Fibroblast of the aortic adventitia (primary cell): ENCODE measurements at regions not wholly inside any gene's neighbourhood (a gene's known extent, or its start where the extent isn't known, plus 50 kb on each side); places are given as distances from the start of the nearest gene placed in this dataset.
"Not testable (repeated sequence)": the region's sequence is repeated elsewhere in the genome, so short reads cannot be mapped to it uniquely, and the experiment has no call there.

Experiments used
- DNase-seq: peaks from one replicate; pipeline ENCODE4 v3.0.0-alpha.2; 2010; ENCODE audit warnings: low read depth
- H3K4me3 ChIP-seq: 2 replicates; pipeline ENCODE4 v1.5.1; 2011; ENCODE audit warnings: low read depth, mild to moderate bottlenecking, control low read depth, low read length, moderate library complexity
- TF ChIP-seq, protein P1 (sequence below): IDR thresholded peaks from 2 replicates; pipeline ENCODE4 v1.5.1; 2011; ENCODE audit warnings: mild to moderate bottlenecking, low read length, control low read depth, inconsistent platforms; ENCODE audit not compliant: insufficient read depth

- no peak overlapping the region for H3K4me3 ChIP-seq
- no peak for DNase-seq
- TF ChIP-seq, protein P1, sequence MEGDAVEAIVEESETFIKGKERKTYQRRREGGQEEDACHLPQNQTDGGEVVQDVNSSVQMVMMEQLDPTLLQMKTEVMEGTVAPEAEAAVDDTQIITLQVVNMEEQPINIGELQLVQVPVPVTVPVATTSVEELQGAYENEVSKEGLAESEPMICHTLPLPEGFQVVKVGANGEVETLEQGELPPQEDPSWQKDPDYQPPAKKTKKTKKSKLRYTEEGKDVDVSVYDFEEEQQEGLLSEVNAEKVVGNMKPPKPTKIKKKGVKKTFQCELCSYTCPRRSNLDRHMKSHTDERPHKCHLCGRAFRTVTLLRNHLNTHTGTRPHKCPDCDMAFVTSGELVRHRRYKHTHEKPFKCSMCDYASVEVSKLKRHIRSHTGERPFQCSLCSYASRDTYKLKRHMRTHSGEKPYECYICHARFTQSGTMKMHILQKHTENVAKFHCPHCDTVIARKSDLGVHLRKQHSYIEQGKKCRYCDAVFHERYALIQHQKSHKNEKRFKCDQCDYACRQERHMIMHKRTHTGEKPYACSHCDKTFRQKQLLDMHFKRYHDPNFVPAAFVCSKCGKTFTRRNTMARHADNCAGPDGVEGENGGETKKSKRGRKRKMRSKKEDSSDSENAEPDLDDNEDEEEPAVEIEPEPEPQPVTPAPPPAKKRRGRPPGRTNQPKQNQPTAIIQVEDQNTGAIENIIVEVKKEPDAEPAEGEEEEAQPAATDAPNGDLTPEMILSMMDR, result no peak
Observed at GRCh38 chr6:115442323-115442722, 618.4 kb downstream of the FRK start.

- H3K4me3 ChIP-seq, result no peak overlapping the region
- DNase-seq, result no peak
- TF ChIP-seq, protein P1, result no peak
Observed at GRCh38 chr6:115441651-115442050, 619.0 kb downstream of the FRK start.

DNA sequence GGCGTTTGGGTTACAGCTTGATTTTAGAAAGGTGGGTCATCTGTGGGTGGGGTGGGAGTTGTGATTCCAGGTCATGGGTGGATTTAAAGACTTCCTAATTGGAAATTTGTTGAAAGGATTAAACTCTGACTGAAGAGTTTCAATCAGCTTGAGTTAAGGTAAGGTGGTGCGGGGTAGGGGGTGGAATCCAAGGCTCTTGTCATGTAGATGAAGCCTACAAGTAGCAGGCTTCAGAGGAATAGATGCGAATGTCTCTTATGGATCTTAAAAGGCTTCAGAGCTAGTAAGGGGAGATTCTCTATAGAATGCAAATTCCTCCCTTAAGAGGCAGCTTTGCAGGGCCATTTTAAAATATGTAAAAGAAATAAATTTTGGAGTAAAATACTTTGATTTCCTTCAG, 645.3 kb downstream of the FRK start:
- DNase-seq, result no peak
- no peak overlapping the region for H3K4me3 ChIP-seq
- TF ChIP-seq, protein P1, result no peak

DNA sequence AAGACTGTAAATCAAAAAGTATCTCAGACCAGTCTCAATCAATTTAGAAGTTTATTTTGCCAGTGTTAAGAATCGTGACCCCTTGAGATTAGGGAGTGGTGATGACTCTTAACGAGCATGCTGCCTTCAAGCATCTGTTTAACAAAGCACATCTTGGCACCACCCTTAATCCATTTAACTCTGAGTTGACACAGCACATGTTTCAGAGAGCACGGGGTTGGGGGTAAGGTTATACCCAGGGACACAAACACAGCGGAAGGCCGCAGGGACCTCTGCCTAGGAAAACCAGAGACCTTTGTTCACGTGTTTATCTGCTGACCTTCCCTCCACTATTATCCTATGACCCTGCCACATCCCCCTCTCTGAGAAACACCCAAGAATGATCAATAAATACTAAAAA, 645.8 kb downstream of the FRK start:
- H3K4me3 ChIP-seq, DNase-seq: not testable (repeated sequence)

- no peak overlapping the region for H3K4me3 ChIP-seq
- DNase-seq, result no peak
- TF ChIP-seq, protein P1, result no peak
Observed at GRCh38 chr6:115411756-115412155, 648.9 kb downstream of the FRK start.

DNA sequence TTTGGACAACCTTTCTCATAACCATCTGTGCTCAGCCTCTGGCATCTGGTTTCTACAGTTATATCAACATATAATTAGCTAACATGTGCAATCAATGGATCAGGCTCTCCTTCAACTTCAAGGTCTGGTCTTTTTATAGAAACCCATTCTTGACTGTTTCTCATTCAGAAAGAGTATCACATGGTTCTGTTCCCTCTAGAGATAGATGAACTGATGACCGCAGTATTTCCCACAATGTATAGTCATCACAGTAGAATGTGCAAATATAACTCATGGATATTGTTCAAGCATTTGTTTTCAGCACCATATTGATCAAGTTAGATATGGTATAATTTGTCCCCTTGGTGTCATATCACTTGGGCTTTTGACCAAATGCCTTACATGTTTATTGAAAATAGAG, 656.2 kb downstream of the FRK start:
- TF ChIP-seq, protein P1, result no peak
- no peak overlapping the region for H3K4me3 ChIP-seq
- DNase-seq, result no peak

- DNase-seq, result no peak
- TF ChIP-seq, protein P1, result no peak
- H3K4me3 ChIP-seq, result no peak overlapping the region
Observed at GRCh38 chr6:115398607-115399006, 662.1 kb downstream of the FRK start.
